ENCODE measurements at regions not wholly inside any gene's neighbourhood (a gene's known extent, or its start where the extent isn't known, plus 50 kb on each side); places are given as distances from the start of the nearest gene placed in this dataset.
"Not testable (repeated sequence)": the region's sequence is repeated elsewhere in the genome, so short reads cannot be mapped to it uniquely, and the experiment has no call there.

GRCh38 chr6:137970368-137970767 lies 103.3 kb downstream of the TNFAIP3 start:
- DNase-seq: peak; percentile 19 to 38

DNA sequence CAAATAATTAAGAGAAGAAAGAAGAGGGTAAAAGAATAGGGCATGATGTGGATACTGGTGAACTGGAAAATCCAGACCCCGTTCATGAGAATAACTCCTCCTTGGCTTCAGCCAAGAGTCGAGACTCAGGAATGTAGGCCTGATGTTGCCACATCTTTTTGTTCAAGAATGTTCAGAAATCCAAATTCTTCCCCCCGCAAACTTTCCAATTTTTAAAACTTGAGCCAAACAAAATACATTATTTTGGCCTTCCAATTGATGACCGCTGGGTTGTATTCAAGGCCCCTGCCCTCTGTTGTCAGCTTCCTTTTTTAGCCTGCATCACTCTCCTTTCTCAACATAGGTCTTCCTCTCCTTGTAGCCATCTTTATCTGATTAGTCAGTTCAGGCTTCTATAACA lies 106.1 kb downstream of the TNFAIP3 start:
- no peak for DNase-seq

GRCh38 chr6:137975188-137975940 lies 108.3 kb downstream of the TNFAIP3 start:
- DNase-seq: peak; percentile 31 to 41

DNA sequence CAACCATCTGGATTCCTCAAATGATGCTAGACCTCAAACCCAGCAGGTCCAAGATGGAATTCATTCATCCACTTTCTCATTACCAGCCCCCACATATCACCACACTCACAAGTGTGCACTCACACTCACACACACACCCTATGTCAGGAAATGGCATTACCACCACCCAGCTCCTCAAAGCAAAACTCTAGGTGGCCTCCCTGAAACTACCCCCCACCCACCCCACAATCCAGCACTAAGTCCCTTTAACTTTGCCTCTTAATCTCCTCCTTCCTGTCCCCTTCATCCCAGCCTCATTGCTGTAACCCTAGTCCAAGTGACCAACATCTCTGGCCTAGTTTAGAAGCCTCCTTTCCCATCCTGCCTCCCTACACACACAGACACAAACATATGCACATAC lies 109.4 kb downstream of the TNFAIP3 start:
- DNase-seq: no peak

DNA sequence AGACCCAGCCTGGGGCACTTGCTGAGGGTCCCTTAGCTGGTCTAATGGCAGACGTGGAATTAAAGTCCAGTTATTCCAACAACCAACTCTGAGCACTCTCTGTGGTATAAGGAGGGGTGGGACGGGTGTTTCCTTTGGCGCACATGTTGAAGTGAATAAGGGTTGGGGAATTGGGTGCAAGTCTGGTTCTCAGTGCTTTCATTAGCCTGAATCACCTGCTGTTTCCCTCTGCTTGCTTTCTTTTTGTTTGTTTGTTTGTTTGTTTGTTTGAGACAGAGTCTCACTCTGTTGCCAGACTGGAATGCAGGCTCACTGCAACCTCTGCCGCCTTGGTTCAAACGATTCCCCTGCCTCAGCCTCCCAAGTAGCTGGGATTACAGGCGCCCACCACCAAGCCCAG lies 110.1 kb downstream of the TNFAIP3 start:
- no peak for DNase-seq

DNA sequence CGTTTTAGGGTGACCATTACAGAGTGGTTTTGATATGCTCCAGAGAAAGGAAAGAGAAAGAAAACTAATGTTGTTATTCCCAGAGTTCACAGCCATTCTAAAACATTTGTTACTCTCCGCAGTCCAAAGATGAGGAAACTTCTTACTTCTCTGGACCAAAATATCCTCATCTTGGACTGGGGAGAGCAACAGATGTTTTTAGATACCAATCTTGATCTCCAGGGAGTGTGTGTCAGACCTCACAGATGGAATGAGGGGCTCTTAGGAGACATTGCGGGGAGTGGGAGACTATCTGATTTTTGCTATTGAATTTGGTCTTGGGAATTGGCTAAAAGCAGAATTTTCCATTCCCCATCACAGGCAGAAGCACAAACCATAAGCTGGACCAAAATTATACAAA lies 110.8 kb downstream of the TNFAIP3 start:
- DNase-seq: no peak

GRCh38 chr6:137978252-137978896 lies 111.3 kb downstream of the TNFAIP3 start:
- no peak for DNase-seq

DNA sequence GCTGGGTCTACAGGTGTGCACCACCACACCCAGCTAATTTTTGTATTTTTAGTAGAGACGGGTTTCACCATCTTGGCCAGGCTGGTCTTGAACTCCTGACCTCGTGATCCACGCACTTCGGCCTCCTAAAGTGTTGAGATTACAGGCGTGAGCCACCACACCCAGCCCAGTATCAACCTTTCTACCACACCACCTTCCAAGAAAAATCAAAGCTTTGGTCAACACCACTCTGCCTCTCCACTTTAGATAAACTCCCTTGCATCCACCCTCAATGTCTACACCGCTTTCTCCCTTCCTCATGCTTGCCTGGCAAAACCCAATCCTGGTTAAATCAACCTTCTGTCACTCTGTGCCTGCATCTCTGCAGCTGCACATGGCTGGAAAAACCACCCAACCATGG lies 112.2 kb downstream of the TNFAIP3 start:
- not testable (repeated sequence) for DNase-seq

DNA sequence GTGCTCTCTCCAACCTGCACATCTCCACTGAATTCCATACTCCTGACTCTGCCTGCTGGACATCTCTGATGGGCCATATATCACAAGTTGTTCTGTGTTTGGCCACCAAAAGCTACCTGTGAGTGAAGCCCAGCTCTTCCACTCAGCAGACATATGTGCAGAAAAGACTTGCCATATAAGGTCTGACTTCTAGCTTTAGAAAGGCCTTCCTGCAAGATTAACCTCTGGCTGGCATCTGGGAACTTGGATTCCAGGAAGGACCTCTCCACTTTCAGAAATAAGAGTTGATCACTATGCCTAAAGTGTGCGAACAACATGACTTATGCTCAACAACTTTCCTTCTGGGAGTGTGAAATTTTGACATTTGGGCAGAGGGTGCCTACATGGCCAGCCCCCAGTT lies 113.7 kb downstream of the TNFAIP3 start:
- DNase-seq: no peak

- no peak for DNase-seq
These were observed 114.7 kb downstream of the TNFAIP3 start for GRCh38 chr6:137981758-137982157.

- peak in 1 of 2 donors; percentile 9 for DNase-seq
These were observed 115.5 kb downstream of the TNFAIP3 start for GRCh38 chr6:137982418-137983189.

DNA sequence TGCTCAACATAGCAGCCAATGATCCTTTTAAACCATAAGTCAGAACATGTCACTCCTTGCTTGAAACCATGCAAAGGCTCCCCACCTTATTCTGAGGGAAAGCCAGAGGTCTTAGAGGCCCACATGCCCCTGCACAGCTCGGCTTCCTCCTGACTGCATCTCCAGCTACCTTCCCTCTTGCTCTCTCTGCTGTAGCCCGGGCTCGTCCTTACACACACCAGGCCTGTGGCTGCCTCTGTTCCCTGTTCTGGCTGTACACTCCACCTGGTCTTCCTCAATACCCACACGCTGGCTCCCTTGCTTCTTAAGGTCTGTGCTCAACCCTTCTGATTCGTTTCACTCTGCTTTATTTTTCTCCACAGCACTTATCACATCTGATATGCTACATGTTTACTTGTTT lies 116.2 kb downstream of the TNFAIP3 start:
- no peak for DNase-seq

DNA sequence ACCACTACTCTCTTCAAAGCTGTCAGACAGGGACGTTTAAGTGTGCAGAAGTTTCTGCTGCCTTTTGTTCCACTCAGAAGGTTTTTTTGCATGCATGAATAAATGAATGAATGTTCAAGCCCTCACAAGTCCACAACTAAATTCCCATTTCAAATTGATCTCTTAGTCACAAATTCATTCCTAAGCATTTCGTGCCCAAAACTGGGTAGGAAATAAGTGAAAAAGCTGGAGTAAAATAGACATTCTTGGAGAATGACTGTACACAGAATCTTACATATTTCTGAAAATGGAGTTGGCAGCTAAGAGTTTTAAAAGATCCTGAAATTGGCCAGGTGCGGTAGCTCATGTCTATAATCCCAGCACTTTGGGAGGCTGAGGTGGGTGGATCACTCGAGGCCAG lies 117.6 kb downstream of the PERP start:
- DNase-seq: no peak

DNA sequence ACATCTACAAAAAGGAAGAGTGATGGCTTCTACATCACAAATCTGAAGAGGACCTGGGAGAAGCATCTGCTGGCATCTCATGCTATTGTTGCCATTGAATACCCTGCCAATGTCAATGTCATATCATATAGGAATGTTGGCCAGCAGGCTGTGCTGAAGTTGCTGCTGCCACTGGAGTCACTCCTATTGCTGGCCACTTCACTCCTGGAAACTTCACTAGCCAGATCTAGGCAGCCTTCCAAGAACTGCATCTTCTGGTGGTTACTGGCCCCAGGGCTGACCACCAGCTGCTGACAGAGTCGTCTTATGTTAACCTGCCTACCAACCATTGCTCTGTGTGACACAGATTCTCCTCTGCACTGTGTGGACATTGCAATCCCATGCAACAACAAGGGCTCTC lies 111.8 kb downstream of the PERP start:
- DNase-seq: no peak

DNA sequence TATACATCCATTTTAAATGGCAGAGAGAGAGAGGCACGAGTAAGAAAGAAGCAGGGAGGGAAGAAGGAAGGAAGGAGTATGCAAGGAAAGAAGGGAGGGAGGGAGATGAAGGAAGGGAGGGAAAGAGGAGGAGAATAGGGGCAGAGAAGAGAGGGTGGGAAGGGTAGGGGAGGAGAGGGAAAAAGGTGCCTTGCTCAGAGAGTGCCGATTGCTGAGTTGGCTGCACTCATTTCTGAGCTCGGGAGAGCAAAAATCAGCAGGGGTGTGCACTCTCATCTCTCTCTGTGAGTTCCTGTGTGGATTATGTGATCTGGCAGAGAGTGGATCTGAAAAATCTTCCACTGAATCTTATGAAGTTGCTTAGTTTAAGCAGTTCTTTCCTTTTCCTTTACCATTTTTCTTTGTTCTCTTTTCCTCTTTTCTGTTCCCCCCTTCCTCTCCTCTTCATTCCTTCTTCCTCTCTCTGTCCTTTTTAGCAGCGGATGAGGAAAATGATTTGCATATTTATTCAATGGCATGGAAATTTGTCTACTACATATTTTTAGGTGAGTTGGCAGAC lies 108.7 kb downstream of the PERP start:
- DNase-seq: no peak

DNA sequence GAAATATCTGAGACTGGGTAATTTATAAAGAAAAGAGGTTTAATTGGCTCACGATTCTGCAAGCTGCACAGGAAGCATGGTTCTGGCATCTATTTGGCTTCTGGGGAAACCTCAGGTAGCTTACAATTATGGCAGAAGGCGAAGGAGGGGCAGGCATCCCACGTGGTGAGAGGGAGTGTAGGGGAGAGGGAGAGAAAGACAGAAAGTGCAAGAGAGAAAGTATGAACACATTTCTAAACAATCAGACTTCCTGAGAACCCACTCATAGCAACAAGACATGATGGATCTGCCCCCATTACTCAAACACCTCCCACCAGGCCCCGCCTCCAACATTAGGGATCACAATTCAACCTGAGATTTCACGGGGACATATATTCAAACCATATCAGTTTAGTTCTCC lies 107.4 kb downstream of the PERP start:
- DNase-seq: no peak

DNA sequence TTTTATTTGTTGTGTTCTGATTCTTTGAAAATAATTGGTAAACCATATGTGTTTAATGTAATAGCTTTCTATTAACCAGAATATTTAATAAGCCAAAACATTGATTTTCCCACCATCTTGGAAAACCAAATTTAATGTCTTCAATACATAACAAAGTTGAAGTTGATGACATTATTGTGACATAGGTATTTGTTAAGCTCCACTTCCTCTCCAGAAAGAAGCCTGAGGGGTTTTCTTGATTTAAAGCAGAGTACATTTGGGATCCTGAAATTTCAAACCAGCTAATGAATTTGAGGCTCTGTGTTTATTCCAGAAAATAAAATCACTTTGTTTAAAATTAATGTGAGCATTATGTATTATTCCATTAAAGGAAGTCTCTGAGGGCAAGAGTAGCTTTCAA lies 106.3 kb downstream of the PERP start:
- no peak for DNase-seq

DNA sequence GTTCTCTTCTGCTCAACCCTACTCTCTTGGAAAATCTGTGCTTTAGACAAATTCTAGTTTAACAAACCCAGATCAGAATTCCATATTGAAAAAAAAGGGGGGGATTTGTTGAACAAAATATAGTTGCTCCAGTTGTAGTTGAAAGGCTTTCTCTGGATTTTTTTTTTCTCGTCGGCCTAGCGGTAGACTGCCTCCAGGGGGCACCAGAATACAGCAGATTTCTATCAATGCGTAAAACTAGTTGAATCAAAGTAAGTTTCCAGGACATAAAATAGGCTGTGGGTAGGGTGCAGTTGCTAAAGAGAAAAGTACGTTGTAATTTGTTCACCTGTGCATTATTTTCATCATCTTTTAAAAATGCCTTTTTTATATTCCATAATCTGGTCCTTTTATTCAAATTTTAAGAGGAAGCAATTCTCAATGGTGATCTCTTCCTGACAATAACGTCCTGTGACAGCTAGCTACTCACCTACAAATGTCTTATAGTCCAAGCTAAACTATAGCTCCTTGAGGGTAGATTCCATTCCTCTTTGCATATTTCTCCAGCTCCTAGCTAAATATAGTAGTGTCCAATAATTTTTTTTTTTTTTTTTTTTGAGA lies 105.4 kb downstream of the PERP start:
- peak; percentile 52 to 71 for DNase-seq

DNA sequence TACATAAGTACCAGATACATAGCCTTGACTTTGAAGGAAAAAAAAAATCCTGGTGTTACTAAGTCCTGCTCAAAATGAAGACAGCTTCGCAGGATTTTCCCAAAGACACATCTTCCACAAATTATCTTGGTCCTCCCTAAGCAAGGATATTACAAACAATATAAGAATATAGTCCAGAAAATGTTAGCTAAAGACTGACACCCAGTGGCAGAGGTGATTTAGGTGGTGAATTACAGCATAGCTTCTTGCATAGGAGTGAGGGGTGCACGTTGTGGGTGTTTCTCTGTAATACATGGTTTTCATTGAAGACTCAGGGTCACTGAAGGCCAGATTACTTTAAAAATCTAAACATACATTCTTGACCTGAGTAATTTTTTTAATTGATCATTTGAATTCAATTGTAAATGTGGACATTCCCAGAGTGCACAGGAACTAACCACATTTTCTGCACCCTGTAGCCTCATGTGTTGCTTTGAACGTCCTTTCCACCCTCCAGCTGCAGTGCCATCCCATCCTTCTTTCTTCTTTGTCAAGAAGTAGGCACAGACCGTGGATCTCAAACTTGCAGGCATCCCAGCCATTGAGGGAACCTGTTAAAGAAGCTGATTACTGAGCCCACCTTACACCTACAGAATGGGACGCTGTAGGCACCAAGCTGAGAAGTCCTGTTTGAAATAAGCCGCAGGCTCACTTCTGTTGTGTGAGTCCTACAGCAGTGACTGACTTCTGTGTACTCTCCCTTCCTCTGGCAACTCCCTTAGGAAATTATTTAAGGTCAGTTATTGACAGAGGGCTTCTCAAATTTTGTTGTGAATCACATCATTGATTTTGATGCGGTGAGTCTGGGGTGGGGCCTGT lies 102.6 kb downstream of the PERP start:
- peak in 1 of 2 donors; percentile 36 for DNase-seq

GRCh38 chr6:138005846-138006245 lies 101.4 kb downstream of the PERP start:
- no peak for DNase-seq

GRCh38 chr6:138007014-138007472 lies 100.2 kb downstream of the PERP start:
- DNase-seq: peak in 1 of 2 donors; percentile 20

DNA sequence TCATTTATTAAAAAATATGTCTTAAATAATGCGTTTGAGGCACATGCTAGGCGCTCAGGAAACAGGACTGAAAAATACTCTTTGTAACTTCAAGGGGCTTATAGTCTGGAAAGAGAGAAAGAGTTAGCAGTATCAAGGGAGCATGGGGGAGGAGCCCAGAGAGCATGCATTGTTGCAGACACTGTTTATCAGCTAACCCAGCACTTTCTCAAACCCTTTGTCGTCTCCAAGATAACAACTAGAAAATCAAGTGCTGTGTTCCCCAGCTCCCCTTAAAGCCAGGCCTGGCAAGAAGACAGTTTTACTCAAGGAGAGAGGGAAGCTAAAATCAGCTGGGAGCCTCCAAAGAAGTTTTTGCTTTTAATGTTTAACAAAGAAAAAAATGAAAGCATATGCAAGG lies 98.4 kb downstream of the PERP start:
- no peak for DNase-seq
